Activated naive CD8-positive, alpha-beta T cell (primary cell): ENCODE measurements at regions not wholly inside any gene's neighbourhood (a gene's known extent, or its start where the extent isn't known, plus 50 kb on each side); places are given as distances from the start of the nearest gene placed in this dataset.

ENCODE experiments used
- H3K27ac Mint-ChIP-seq: one replicate; pipeline ENCODE4 v1.8.0; 2021; ENCODE audit warnings: mixed read lengths
- H3K27me3 Mint-ChIP-seq: one replicate; pipeline ENCODE4 v1.8.0; 2021; ENCODE audit warnings: mixed read lengths
- H3K36me3 Mint-ChIP-seq: one replicate; pipeline ENCODE4 v1.8.0; 2021; ENCODE audit warnings: mixed read lengths
- H3K4me1 Mint-ChIP-seq: one replicate; pipeline ENCODE4 v1.8.0; 2021; ENCODE audit warnings: low read depth, mixed read lengths
- H3K4me3 Mint-ChIP-seq: one replicate; pipeline ENCODE4 v1.8.0; 2021; ENCODE audit warnings: mild to moderate bottlenecking, mixed read lengths
- H3K9me3 Mint-ChIP-seq: one replicate; pipeline ENCODE4 v1.8.0; 2021; ENCODE audit warnings: low read depth, mixed read lengths

GRCh38 chr5:56534102-56534829 is 281.1 kb upstream of the MAP3K1 start:
- Mint-ChIP-seq H3K27me3 (no peaks in the 10 kb centered on the region), H3K4me1 (peaks cover 13% of the 10 kb centered on the region), H3K9me3 (no peaks in the 10 kb centered on the region), H3K36me3 (no peaks in the 10 kb centered on the region), H3K27ac (no peak overlapping the region), H3K4me3 (no peak overlapping the region)

- Mint-ChIP-seq H3K27ac (no peak overlapping the region), H3K9me3 (no peaks in the 10 kb centered on the region), H3K36me3 (no peaks in the 10 kb centered on the region), H3K27me3 (no peaks in the 10 kb centered on the region), H3K4me1 (peaks cover 13% of the 10 kb centered on the region), H3K4me3 (no peak overlapping the region)
Observed at GRCh38 chr5:56532466-56532865, 282.9 kb upstream of the MAP3K1 start.

- Mint-ChIP-seq H3K4me3 (no peak overlapping the region), H3K27ac (no peak overlapping the region), H3K27me3 (no peaks in the 10 kb centered on the region), H3K4me1 (peaks cover 13% of the 10 kb centered on the region), H3K9me3 (no peaks in the 10 kb centered on the region), H3K36me3 (no peaks in the 10 kb centered on the region)
Observed at GRCh38 chr5:56530626-56531138, 284.7 kb upstream of the MAP3K1 start.

GRCh38 chr5:56529666-56530430 is 285.5 kb upstream of the MAP3K1 start:
- no peaks in the 10 kb centered on the region for H3K9me3 Mint-ChIP-seq
- no peaks in the 10 kb centered on the region for H3K27me3 Mint-ChIP-seq
- no peak overlapping the region for H3K27ac Mint-ChIP-seq
- H3K4me3 Mint-ChIP-seq, result no peak overlapping the region
- no peaks in the 10 kb centered on the region for H3K36me3 Mint-ChIP-seq
- peaks cover 13% of the 10 kb centered on the region for H3K4me1 Mint-ChIP-seq

- Mint-ChIP-seq H3K9me3 (no peaks in the 10 kb centered on the region), H3K4me1 (no peaks in the 10 kb centered on the region), H3K36me3 (no peaks in the 10 kb centered on the region), H3K27ac (no peak overlapping the region), H3K4me3 (no peak overlapping the region), H3K27me3 (no peaks in the 10 kb centered on the region)
Observed at GRCh38 chr5:56527174-56527573, 288.2 kb upstream of the MAP3K1 start.

GRCh38 chr5:56525113-56525512 is 290.2 kb upstream of the MAP3K1 start:
- H3K4me1 Mint-ChIP-seq, result no peaks in the 10 kb centered on the region
- no peaks in the 10 kb centered on the region for H3K9me3 Mint-ChIP-seq
- H3K36me3 Mint-ChIP-seq, result no peaks in the 10 kb centered on the region
- no peak overlapping the region for H3K27ac Mint-ChIP-seq
- no peak overlapping the region for H3K4me3 Mint-ChIP-seq
- H3K27me3 Mint-ChIP-seq, result no peaks in the 10 kb centered on the region

GRCh38 chr5:56523790-56524575 is 290.9 kb upstream of the ANKRD55 start:
- H3K36me3 Mint-ChIP-seq, result no peaks in the 10 kb centered on the region
- no peak overlapping the region for H3K27ac Mint-ChIP-seq
- no peaks in the 10 kb centered on the region for H3K9me3 Mint-ChIP-seq
- no peaks in the 10 kb centered on the region for H3K27me3 Mint-ChIP-seq
- no peaks in the 10 kb centered on the region for H3K4me1 Mint-ChIP-seq
- no peak overlapping the region for H3K4me3 Mint-ChIP-seq

GRCh38 chr5:56522960-56523359 is 289.8 kb upstream of the ANKRD55 start:
- no peaks in the 10 kb centered on the region for H3K9me3 Mint-ChIP-seq
- H3K4me1 Mint-ChIP-seq, result peaks cover under 1% of the 10 kb centered on the region
- H3K27ac Mint-ChIP-seq, result no peak overlapping the region
- no peak overlapping the region for H3K4me3 Mint-ChIP-seq
- no peaks in the 10 kb centered on the region for H3K27me3 Mint-ChIP-seq
- H3K36me3 Mint-ChIP-seq, result no peaks in the 10 kb centered on the region

- Mint-ChIP-seq H3K36me3 (no peaks in the 10 kb centered on the region), H3K9me3 (no peaks in the 10 kb centered on the region), H3K27ac (no peak overlapping the region), H3K4me3 (no peak overlapping the region), H3K27me3 (no peaks in the 10 kb centered on the region), H3K4me1 (peaks cover 8% of the 10 kb centered on the region)
Observed at GRCh38 chr5:56522169-56522568, 289.0 kb upstream of the ANKRD55 start.

- no peak overlapping the region for H3K4me3 Mint-ChIP-seq
- no peak overlapping the region for H3K27ac Mint-ChIP-seq
- H3K27me3 Mint-ChIP-seq, result no peaks in the 10 kb centered on the region
- H3K4me1 Mint-ChIP-seq, result peaks cover 16% of the 10 kb centered on the region
- no peaks in the 10 kb centered on the region for H3K36me3 Mint-ChIP-seq
- no peaks in the 10 kb centered on the region for H3K9me3 Mint-ChIP-seq
Observed at GRCh38 chr5:56520986-56521730, 288.0 kb upstream of the ANKRD55 start.

GRCh38 chr5:56518820-56519219 is 285.7 kb upstream of the ANKRD55 start:
- H3K9me3 Mint-ChIP-seq, result no peaks in the 10 kb centered on the region
- H3K36me3 Mint-ChIP-seq, result no peaks in the 10 kb centered on the region
- H3K27me3 Mint-ChIP-seq, result no peaks in the 10 kb centered on the region
- no peak overlapping the region for H3K27ac Mint-ChIP-seq
- H3K4me1 Mint-ChIP-seq, result peaks cover 16% of the 10 kb centered on the region
- H3K4me3 Mint-ChIP-seq, result no peak overlapping the region

GRCh38 chr5:56517011-56517416 is 283.9 kb upstream of the ANKRD55 start:
- Mint-ChIP-seq H3K27ac (no peak overlapping the region), H3K36me3 (no peaks in the 10 kb centered on the region), H3K4me1 (peaks cover 20% of the 10 kb centered on the region), H3K4me3 (no peak overlapping the region), H3K9me3 (no peaks in the 10 kb centered on the region), H3K27me3 (no peaks in the 10 kb centered on the region)

GRCh38 chr5:56516441-56516840 is 283.3 kb upstream of the ANKRD55 start:
- Mint-ChIP-seq H3K27ac (no peak overlapping the region), H3K27me3 (no peaks in the 10 kb centered on the region), H3K36me3 (no peaks in the 10 kb centered on the region), H3K9me3 (no peaks in the 10 kb centered on the region), H3K4me3 (no peak overlapping the region), H3K4me1 (peaks cover 20% of the 10 kb centered on the region)

GRCh38 chr5:56516035-56516434 is 282.9 kb upstream of the ANKRD55 start:
- Mint-ChIP-seq H3K9me3 (no peaks in the 10 kb centered on the region), H3K36me3 (no peaks in the 10 kb centered on the region), H3K4me3 (no peak overlapping the region), H3K27ac (no peak overlapping the region), H3K27me3 (no peaks in the 10 kb centered on the region), H3K4me1 (peaks cover 20% of the 10 kb centered on the region)
